Panc1 (cell line): ENCODE measurements at regions not wholly inside any gene's neighbourhood (a gene's known extent, or its start where the extent isn't known, plus 50 kb on each side); places are given as distances from the start of the nearest gene placed in this dataset.

Source experiments
- ATAC-seq: fragments of 200-7000 bp; cut with Tn5 transposase; 2 replicates; pipeline ENCODE4 v1.9.1; 2020; ENCODE audit warnings: mild to moderate bottlenecking, moderate library complexity
- BruUV-seq: library from RNA; stranded (reverse); fragments of 400-500 nt; replicated peaks from 2 replicates; lab custom pipeline; 2021; lab: Mats Ljungman, UMichigan
- CTCF ChIA-PET: fragments of 300-600 bp; sonication (Branson Sonifier 250); formaldehyde crosslinking; loops from one replicate; lab custom pipeline; 2022; ENCODE audit warnings: antibody characterized with exemption; lab: Charles Lee
- POLR2A ChIA-PET: fragments of 300-600 bp; sonication (Branson Sonifier 250); formaldehyde crosslinking; loops from one replicate; lab custom pipeline; 2022; ENCODE audit warnings: antibody characterized with exemption; lab: Charles Lee
- DNase-seq: peaks from one replicate; pipeline ENCODE4 v3.0.0-alpha.2; 2010; ENCODE audit warnings: low read depth, low spot score
- H3K27ac ChIP-seq: 2 replicates; pipeline ENCODE4 v1.5.1; 2011; ENCODE audit warnings: mild to moderate bottlenecking, low read length, inconsistent platforms
- H3K27me3 ChIP-seq: fragments of 200-500 bp; sonication (Bioruptor generic); 2 replicates; pipeline ENCODE4 v1.6.0; 2014; ENCODE audit warnings: low read length, inconsistent platforms; ENCODE audit not compliant: control insufficient read depth, insufficient read depth
- H3K36me3 ChIP-seq: fragments of 200-500 bp; sonication (Bioruptor generic); 2 replicates; pipeline ENCODE4 v1.5.1; 2014; ENCODE audit warnings: inconsistent platforms, mild to moderate bottlenecking, low read length, moderate library complexity; ENCODE audit not compliant: control insufficient read depth, insufficient read depth
- H3K4me1 ChIP-seq: 2 replicates; pipeline ENCODE4 v1.5.1; 2011; ENCODE audit warnings: inconsistent platforms, mild to moderate bottlenecking, low read length, moderate library complexity; ENCODE audit not compliant: control insufficient read depth, insufficient read depth
- H3K4me3 ChIP-seq, 2 experiments: 2 replicates each; pipeline ENCODE4 v1.5.1; 2011 to 2012; ENCODE audit warnings: low read depth in 2 of 2, low read length in 2 of 2, mild to moderate bottlenecking in 2 of 2, inconsistent platforms in 1 of 2, moderate library complexity in 1 of 2
- H3K9me3 ChIP-seq: fragments of 200-500 bp; sonication (Bioruptor generic); 2 replicates; pipeline ENCODE4 v1.5.1; 2014; ENCODE audit warnings: low read depth, mild to moderate bottlenecking, inconsistent platforms, low read length, moderate library complexity; ENCODE audit not compliant: control insufficient read depth, insufficient read depth
- POLR2AphosphoS5 ChIP-seq: IDR thresholded peaks from 2 replicates; pipeline ENCODE4 v1.6.1; 2012; ENCODE audit warnings: mild to moderate bottlenecking, low read depth, low read length, moderate library complexity
- SIN3A ChIP-seq: IDR thresholded peaks from 2 replicates; pipeline ENCODE4 v1.6.1; 2012; ENCODE audit warnings: low read depth, mild to moderate bottlenecking, low read length, moderate library complexity, borderline replicate concordance; ENCODE audit not compliant: insufficient read depth
- TCF7L2 ChIP-seq: IDR thresholded peaks from 2 replicates; pipeline ENCODE4 v1.6.1; 2011; ENCODE audit warnings: mild to moderate bottlenecking, low read depth, low read length, inconsistent platforms
- in situ Hi-C: cut with HindIII; loops from 2 replicates; pipeline ENCODE4 v1.10.0; 2016; ENCODE audit warnings: low sequenced_read_pairs, low pct_unique_long_range_greater_than_20kb
- intact Hi-C: fragments of 100-400 bp; cut with micrococcal nuclease; formaldehyde crosslinking; loops from one replicate; pipeline ENCODE4 v1.10.0; 2022; ENCODE audit not compliant: unreplicated experiment
- TF ChIP-seq, protein P1 (sequence below), 2 experiments: IDR thresholded peaks; 2 replicates each; pipeline ENCODE4 v1.6.1; 2011 to 2012; ENCODE audit warnings: low read depth in 2 of 2, control low read depth in 1 of 2, low read length in 1 of 2, mild to moderate bottlenecking in 1 of 2, moderate library complexity in 1 of 2; ENCODE audit not compliant: insufficient read depth in 1 of 2
- TF ChIP-seq, protein P2 (sequence below): fragments of 450-650 bp; IDR thresholded peaks from 2 replicates; pipeline ENCODE4 v1.5.1; 2017; ENCODE audit warnings: mild to moderate bottlenecking

DNA sequence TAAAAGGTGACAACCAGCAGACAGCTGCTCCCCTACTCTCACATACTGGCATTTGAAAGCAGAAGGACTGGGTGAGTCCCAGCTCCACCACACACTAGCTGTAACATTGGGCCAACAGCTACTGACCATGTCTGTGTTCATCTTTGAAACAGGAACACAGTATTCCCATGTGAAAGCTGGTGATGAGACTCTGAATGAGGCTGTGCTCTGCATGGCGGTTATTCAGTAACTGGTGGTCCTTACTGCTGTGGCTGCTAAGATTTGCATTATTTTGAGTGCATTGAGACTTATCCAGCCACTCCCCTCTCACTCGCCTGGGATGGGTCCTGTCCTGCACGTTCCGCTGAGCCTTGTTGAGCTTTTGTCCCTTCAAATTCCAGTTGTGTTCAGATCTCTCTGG lies 342.9 kb downstream of the FOXL1 start:
- intact Hi-C loops (no loop called here), in situ Hi-C loops (no loop called here)
- ATAC-seq (no peak), DNase-seq (no peak)
- H3K4me3 ChIP-seq: no peak overlapping the region
- ChIA-PET POLR2A (no interaction called here), CTCF (no interaction called here)
- TF ChIP-seq SIN3A (no peak), POLR2AphosphoS5 (no peak), TCF7L2 (no peak)
- TF ChIP-seq, protein P1, sequence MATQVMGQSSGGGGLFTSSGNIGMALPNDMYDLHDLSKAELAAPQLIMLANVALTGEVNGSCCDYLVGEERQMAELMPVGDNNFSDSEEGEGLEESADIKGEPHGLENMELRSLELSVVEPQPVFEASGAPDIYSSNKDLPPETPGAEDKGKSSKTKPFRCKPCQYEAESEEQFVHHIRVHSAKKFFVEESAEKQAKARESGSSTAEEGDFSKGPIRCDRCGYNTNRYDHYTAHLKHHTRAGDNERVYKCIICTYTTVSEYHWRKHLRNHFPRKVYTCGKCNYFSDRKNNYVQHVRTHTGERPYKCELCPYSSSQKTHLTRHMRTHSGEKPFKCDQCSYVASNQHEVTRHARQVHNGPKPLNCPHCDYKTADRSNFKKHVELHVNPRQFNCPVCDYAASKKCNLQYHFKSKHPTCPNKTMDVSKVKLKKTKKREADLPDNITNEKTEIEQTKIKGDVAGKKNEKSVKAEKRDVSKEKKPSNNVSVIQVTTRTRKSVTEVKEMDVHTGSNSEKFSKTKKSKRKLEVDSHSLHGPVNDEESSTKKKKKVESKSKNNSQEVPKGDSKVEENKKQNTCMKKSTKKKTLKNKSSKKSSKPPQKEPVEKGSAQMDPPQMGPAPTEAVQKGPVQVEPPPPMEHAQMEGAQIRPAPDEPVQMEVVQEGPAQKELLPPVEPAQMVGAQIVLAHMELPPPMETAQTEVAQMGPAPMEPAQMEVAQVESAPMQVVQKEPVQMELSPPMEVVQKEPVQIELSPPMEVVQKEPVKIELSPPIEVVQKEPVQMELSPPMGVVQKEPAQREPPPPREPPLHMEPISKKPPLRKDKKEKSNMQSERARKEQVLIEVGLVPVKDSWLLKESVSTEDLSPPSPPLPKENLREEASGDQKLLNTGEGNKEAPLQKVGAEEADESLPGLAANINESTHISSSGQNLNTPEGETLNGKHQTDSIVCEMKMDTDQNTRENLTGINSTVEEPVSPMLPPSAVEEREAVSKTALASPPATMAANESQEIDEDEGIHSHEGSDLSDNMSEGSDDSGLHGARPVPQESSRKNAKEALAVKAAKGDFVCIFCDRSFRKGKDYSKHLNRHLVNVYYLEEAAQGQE (IDR thresholded peaks at IDR 0.05; ENCODE audit: insufficient read depth in 1 of 2, low read depth in 2 of 2, low read length in 1 of 2): no peak
- TF ChIP-seq, protein P2, sequence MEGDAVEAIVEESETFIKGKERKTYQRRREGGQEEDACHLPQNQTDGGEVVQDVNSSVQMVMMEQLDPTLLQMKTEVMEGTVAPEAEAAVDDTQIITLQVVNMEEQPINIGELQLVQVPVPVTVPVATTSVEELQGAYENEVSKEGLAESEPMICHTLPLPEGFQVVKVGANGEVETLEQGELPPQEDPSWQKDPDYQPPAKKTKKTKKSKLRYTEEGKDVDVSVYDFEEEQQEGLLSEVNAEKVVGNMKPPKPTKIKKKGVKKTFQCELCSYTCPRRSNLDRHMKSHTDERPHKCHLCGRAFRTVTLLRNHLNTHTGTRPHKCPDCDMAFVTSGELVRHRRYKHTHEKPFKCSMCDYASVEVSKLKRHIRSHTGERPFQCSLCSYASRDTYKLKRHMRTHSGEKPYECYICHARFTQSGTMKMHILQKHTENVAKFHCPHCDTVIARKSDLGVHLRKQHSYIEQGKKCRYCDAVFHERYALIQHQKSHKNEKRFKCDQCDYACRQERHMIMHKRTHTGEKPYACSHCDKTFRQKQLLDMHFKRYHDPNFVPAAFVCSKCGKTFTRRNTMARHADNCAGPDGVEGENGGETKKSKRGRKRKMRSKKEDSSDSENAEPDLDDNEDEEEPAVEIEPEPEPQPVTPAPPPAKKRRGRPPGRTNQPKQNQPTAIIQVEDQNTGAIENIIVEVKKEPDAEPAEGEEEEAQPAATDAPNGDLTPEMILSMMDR: no peak
- no peak overlapping the region for H3K27ac ChIP-seq
- no peaks in the 10 kb centered on the region for H3K36me3 ChIP-seq
- no peaks in the 10 kb centered on the region for H3K4me1 ChIP-seq
- no peaks in the 10 kb centered on the region for H3K9me3 ChIP-seq
- no TSS peak for BruUV-seq
- no peaks in the 10 kb centered on the region for H3K27me3 ChIP-seq

DNA sequence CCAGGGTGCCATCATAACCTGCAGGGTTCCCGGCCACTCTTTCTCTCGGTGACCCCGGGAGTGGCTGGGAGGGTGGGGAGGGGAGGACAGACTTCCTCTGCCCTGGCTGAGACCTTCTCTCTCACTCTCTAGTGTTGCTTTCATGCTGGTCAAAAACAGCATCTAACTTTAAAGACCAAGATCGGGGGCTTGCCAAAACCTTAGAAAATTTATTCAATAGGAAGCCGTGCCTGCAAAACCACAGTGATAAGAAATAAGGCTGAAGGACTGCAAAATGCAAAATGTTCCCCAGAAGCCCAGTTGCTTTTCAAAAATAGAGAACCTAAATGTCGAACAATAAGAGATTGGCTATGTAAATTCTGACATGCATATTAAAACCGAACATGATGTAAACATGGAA lies 344.0 kb downstream of the FOXL1 start:
- Histone ChIP-seq H3K4me1 (no peaks in the 10 kb centered on the region), H3K4me3 (no peak overlapping the region), H3K9me3 (no peaks in the 10 kb centered on the region), H3K36me3 (no peaks in the 10 kb centered on the region), H3K27me3 (no peaks in the 10 kb centered on the region), H3K27ac (no peak overlapping the region)
- DNase-seq (no peak), ATAC-seq (no peak)
- CTCF ChIA-PET: no interaction called here
- BruUV-seq: no TSS peak
- POLR2A ChIA-PET: no interaction called here
- intact Hi-C loops: no loop called here
- TF ChIP-seq, protein P2: no peak
- TF ChIP-seq SIN3A (no peak), POLR2AphosphoS5 (no peak), TCF7L2 (no peak)
- TF ChIP-seq, protein P1 (IDR thresholded peaks at IDR 0.05; ENCODE audit: insufficient read depth in 1 of 2, low read depth in 2 of 2, low read length in 1 of 2): no peak
- in situ Hi-C loops: no loop called here
